Left renal cortex interstitium (tissue), 4 donors: ENCODE measurements at regions not wholly inside any gene's neighbourhood (a gene's known extent, or its start where the extent isn't known, plus 50 kb on each side); places are given as distances from the start of the nearest gene placed in this dataset.
"Not testable (repeated sequence)": the region's sequence is repeated elsewhere in the genome, so short reads cannot be mapped to it uniquely, and the experiment has no call there.

Source experiments
- DNase-seq, 4 donors: peaks; one replicate each; pipeline ENCODE4 v3.0.0-alpha.2; 2013; ENCODE audit warnings: low read depth in 4 of 4, low spot score in 2 of 4, missing footprints in 1 of 4

GRCh38 chr16:8084882-8085281, 505.4 kb downstream of the TMEM114 start:
- no peak for DNase-seq

GRCh38 chr16:8084302-8084701, 506.0 kb downstream of the TMEM114 start:
- no peak for DNase-seq

GRCh38 chr16:8083560-8083959, 506.8 kb downstream of the TMEM114 start:
- DNase-seq = no peak

GRCh38 chr16:8080817-8081216, 509.5 kb downstream of the TMEM114 start:
- DNase-seq = no peak

- no peak for DNase-seq
Observed at GRCh38 chr16:8075271-8075670, 515.0 kb downstream of the TMEM114 start.

- DNase-seq = no peak
Observed at GRCh38 chr16:8070506-8070905, 519.8 kb downstream of the TMEM114 start.

GRCh38 chr16:8068225-8068624, 522.1 kb downstream of the TMEM114 start:
- DNase-seq = not testable (repeated sequence)

GRCh38 chr16:8063159-8063558, 527.2 kb downstream of the TMEM114 start:
- DNase-seq = no peak

GRCh38 chr16:8062677-8063076, 527.6 kb downstream of the TMEM114 start:
- no peak for DNase-seq

- DNase-seq = no peak
Observed at GRCh38 chr16:8055761-8056160, 534.5 kb downstream of the TMEM114 start.

GRCh38 chr16:8053437-8053836, 536.9 kb downstream of the TMEM114 start:
- no peak for DNase-seq

- no peak for DNase-seq
Observed at GRCh38 chr16:8048433-8048832, 541.9 kb downstream of the TMEM114 start.

- DNase-seq = no peak
Observed at GRCh38 chr16:8047736-8048135, 542.6 kb downstream of the TMEM114 start.

- no peak for DNase-seq
Observed at GRCh38 chr16:8044796-8045195, 545.5 kb downstream of the TMEM114 start.

- no peak for DNase-seq
Observed at GRCh38 chr16:8032406-8032805, 557.9 kb downstream of the TMEM114 start.

GRCh38 chr16:8030004-8030403, 560.3 kb downstream of the TMEM114 start:
- DNase-seq = not testable (repeated sequence)

- DNase-seq = peak; percentile 1 to 32 (median 12)
Observed at GRCh38 chr16:8026450-8026849, 563.9 kb downstream of the TMEM114 start.

GRCh38 chr16:8023326-8023725, 567.0 kb downstream of the TMEM114 start:
- no peak for DNase-seq

GRCh38 chr16:8005096-8005860, 585.0 kb downstream of the TMEM114 start:
- no peak for DNase-seq

GRCh38 chr16:7998789-7999453, 591.4 kb downstream of the TMEM114 start:
- no peak for DNase-seq

GRCh38 chr16:7997966-7998365, 592.3 kb downstream of the TMEM114 start:
- DNase-seq = no peak

GRCh38 chr16:7992616-7993015, 597.7 kb downstream of the TMEM114 start:
- no peak for DNase-seq
